Amygdala (tissue), 56 donors: ENCODE measurements at regions not wholly inside any gene's neighbourhood (a gene's known extent, or its start where the extent isn't known, plus 50 kb on each side); places are given as distances from the start of the nearest gene placed in this dataset.

Experiments
- DNase-seq, 56 donors: peaks; one replicate each; lab custom pipeline; 2025; lab: John Stamatoyannopoulos, UW

GRCh38 chr21:16590641-16591292 lies 861.0 kb downstream of the USP25 start:
- DNase-seq: no peak

GRCh38 chr21:16592381-16592780 lies 862.6 kb downstream of the USP25 start:
- DNase-seq: peak in 4 of 56 donors; percentile 11 to 26 (median 14)

- DNase-seq: no peak
These were observed 864.4 kb downstream of the USP25 start for GRCh38 chr21:16594191-16594590.

- DNase-seq: no peak
These were observed 866.6 kb downstream of the USP25 start for GRCh38 chr21:16596369-16596768.

DNA sequence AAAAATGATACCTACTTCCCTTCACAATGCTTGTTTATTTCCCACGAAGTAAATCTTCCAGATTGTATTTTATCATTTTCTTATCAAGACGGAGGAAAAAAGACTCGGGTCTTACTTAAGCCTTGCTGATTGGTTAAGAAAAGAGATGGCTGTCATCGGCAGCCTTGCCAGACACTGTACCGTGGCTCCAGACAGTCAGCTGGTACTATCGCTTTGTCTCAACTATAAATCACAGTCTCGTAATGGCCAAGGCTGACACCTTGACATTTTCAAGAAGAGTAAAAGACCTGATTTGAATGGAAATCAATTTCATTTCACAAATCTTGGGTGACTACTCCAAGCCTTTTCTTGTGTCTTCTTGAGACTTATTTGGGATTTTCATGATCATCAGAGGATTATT lies 868.0 kb downstream of the USP25 start:
- no peak for DNase-seq

GRCh38 chr21:16605597-16605996 lies 875.8 kb downstream of the USP25 start:
- peak in 11 of 56 donors; percentile 6 to 49 (median 19) for DNase-seq

- DNase-seq: no peak
These were observed 876.5 kb downstream of the USP25 start for GRCh38 chr21:16606271-16606670.

DNA sequence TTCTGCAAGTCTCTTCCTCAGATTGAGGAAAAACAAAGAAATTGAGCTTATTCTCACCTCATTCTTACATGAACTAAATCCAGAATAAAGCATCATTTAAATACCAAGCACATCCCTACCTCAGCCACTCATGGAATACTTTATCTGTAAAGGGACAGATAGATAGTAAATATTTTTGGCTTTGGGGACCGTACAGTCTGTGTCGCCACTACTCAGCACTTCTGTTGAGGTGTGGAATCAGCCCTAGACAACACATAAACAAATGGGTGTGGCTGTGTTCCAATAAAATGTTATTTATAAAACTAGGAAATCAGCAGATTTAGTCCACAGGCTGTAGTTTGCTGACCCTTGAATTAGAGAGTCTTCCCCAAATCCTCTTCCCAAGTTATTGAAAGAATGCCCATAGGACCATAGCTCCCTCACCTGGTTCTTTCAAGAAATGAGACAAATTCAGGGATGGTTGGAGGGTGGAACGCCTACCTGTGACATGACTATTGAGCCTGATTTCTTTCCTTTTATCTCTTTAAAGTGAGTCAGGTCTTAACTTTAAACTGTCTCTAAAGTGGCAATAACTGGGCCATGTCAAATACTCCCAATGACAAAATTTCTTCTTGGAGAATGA lies 878.5 kb downstream of the USP25 start:
- no peak for DNase-seq

GRCh38 chr21:16619281-16619680 lies 889.5 kb downstream of the USP25 start:
- no peak for DNase-seq

DNA sequence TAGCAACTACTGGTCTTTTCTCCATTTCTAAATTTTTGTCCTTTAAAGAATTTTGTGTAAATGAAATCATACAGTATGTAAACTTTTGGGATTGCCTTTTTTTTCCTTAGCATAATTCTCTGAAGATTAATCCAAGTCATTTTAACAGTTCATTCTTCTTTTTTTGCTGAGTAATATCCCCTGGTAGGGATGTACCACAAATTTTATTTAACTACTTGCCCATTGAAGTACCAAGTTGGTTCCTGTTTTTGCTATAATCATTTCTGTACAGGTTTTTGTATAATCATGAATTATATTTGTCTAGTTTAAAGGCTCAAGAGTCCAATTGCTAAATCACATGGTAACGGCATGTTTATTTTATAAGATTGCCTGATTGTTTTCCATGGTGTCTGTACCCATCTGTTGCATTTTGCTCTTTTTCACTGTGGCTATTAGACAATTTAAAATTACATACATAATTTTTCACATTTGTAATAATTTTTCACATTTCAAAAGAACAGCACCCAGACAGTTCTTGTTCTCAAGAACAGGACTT lies 891.1 kb downstream of the USP25 start:
- no peak for DNase-seq

DNA sequence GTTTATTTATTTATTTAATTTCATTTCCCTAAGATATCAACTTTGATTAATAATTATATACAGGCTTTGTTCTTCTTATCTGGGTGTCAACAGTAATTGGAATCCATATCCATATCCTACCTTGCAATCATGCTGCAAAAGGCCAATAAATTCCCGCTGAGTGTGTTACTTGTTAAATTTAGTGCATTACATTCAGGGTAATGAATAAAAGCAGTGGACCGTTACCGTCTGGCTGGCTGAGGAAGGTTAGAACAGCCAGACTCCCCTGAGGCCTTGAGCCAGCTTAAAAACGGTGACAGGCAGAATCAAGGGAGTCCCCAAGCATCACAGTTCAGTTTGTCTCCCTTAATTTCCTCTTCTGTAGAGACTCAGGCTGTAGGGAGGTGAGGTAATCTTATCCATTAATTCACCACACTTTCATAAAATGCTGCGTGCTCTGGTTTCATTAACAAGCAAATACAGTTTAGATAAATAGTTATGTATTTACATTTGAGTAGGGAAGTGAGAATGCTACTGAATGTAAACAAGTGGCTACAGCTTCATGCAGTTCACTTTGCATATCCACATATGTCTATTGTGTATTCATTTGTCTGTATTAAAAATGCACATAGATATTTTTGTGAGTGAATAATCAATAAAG lies 888.2 kb upstream of the CXADR start:
- DNase-seq: peak in 2 of 56 donors; percentile 2 to 8

DNA sequence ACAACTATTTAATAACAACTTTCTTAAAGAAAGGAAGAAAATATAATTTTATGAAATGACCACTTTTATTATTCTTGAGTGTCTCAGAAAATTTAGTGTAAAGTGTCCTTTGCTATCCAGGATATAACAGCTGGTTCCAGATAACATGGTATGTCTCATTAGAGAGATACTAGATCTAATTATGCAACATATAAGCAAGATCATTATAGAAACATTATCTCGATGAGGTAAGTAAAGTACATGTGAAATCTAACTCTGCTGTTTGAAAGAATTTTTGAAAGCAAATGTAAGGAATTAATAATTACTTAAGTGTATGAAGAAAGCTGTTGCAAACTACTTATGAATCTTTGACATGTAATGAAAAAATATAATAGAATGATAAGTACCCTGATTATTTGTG lies 887.4 kb upstream of the CXADR start:
- DNase-seq: no peak

DNA sequence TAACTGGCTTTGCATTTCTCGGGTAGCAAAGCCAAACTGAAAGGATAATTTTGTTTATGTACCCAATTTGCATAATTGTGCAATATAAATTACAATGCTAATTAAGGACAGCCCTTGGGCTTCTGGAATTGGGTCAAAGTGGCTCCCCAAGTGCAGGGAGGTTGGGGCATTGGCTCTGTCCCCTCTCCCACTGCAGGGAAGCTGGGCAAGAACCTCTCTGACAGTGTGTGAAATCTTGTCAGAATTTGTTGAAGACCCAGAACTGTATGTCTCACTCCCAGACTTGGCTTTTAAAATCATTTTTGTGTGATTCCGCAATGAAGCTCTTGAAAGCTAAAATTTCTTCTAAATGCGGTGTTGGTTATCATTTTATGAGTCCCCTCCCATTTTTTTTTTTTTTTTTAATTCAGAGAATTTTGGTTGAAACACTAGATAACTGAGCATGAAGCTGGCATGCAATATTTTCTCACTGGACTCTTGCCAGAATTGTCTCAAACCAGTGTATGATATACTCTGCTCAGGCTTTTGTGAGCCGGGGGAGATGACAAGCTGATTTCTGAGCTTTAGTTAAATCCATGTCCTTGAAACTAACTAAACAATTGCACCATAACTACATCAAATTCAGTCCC lies 878.9 kb upstream of the CXADR start:
- DNase-seq: no peak

DNA sequence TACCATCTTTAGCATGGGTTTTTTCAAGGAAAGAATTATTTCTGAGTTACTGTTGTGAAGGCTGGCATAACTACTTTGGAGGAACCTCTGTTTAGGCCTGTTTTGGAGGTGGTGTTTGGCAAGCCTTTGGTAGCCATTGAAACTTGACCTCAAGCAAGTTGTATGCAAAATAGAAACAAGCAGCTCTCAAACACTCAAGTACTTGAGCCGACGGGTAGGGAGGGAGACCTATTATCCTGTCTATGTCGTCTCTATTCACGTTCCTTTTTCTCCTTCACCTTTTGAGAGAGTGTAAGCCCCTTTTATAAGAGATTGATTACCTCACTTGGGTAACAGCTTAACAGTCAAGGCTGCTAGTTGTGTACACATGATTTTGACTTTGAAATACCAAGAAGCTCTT lies 878.3 kb upstream of the CXADR start:
- DNase-seq: no peak

GRCh38 chr21:16640297-16641027 lies 872.4 kb upstream of the CXADR start:
- DNase-seq: no peak

GRCh38 chr21:16642353-16642752 lies 870.5 kb upstream of the CXADR start:
- DNase-seq: no peak

DNA sequence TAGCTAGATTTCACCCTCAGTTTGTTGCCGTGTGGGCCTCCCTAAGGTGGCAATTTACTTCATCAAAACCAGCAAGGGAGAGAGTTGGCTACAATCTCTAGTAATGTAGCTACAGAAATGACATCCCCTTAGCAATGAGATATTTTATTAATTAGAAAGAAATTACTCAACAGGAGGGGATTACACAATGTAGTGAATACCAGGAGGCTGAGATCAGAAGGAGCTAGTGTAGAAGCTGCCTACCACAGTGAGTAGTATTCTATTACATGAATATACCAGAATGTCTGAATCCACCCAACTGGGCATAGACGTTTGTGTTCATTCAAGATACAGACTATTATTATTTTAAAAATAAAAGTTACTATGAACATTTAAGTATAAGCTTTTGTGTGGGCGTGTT lies 868.2 kb upstream of the CXADR start:
- DNase-seq: no peak

- no peak for DNase-seq
These were observed 862.0 kb upstream of the CXADR start for GRCh38 chr21:16650714-16651366.

DNA sequence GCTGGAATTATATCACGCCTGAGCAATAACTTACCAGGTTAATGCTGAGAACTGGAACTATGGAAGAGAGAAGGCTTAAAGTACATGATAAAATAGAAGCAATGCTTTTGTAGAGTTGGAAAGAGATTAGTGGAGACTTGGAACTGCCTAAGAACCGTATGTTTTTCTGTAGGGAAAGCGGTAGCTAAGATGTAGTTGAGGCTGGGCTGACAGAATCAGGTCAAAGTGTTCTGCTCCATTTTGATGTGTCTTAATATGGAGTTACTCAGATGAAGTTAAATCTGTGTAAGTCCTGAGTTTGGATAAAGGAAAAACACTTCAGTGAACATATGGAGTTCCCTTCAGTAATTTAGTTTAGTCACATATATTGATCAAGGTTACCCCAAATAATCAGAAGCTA lies 860.9 kb upstream of the CXADR start:
- DNase-seq: no peak

DNA sequence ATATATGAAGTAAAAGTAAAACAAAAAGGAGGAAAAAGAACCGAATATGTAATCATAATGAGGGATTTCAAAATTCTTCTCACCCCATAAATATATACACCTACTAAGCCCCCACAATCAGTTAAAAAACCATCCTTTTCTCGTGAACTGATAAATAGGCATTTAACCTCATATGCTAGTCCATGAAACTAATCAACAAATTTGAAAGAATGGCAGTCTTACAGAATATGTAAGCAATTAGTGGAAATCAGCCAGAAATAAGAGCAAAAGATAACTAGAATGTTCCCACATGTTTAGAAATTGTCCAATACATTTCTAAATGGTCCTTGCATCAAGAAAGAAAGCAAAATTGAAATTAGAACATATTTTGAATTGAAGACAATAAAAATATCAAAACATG lies 849.4 kb upstream of the CXADR start:
- DNase-seq: no peak
